HepG2 (cell line): ENCODE measurements at regions not wholly inside any gene's neighbourhood (a gene's known extent, or its start where the extent isn't known, plus 50 kb on each side); places are given as distances from the start of the nearest gene placed in this dataset.

Source experiments
- ATAC-seq: fragments of 200-7000 bp; cut with Tn5 transposase; 3 replicates; pipeline ENCODE4 v1.9.1; 2020; ENCODE audit warnings: mild to moderate bottlenecking, moderate library complexity
- BruUV-seq: library from RNA; stranded (reverse); fragments of 400-500 nt; replicated peaks from 2 replicates; lab custom pipeline; 2021; lab: Mats Ljungman, UMichigan
- CTCF ChIA-PET: fragments of 300-600 bp; formaldehyde crosslinking; extraction: SDS; loops from one replicate; lab custom pipeline; 2021; ENCODE audit warnings: low total read pairs, inconsistent platforms, low intra/inter-chr PET ratio; lab: Yijun Ruan, JAX
- POLR2A ChIA-PET: fragments of 350-600 bp; sonication (Branson Sonifier 250); formaldehyde crosslinking; loops from one replicate; lab custom pipeline; 2020; ENCODE audit warnings: antibody characterized with exemption, inconsistent platforms; lab: Yijun Ruan, JAX
- DNase-seq: peaks from one replicate; pipeline ENCODE4 v3.0.0-alpha.2; 2015; ENCODE audit warnings: low spot score
- FAIRE-seq: peaks from 3 replicates; lab custom pipeline; 2011; peaks lifted over from hg19 to GRCh38; lab: Jason Lieb, UNC
- H2AFZ ChIP-seq: one replicate; pipeline ENCODE4 v1.6.1; 2011; ENCODE audit warnings: low read length, inconsistent platforms
- H3K27ac ChIP-seq: fragments of 300-600 bp; 3 replicates; pipeline ENCODE4 v1.8.0; 2011; ENCODE audit warnings: mixed run types, mild to moderate bottlenecking, mixed read lengths, low read length, inconsistent platforms; ENCODE audit not compliant: insufficient read depth; ENCODE audit errors: extremely low read length
- H3K27me3 ChIP-seq, 2 experiments: fragments of 200-600 bp in 1 of 2; 2 replicates in 1 of 2; 3 replicates in 1 of 2; pipeline versions ENCODE4 v1.6.0 to v1.8.0; 2011; ENCODE audit warnings: low read length in 2 of 2, mild to moderate bottlenecking in 2 of 2, moderate library complexity in 2 of 2, inconsistent platforms in 1 of 2; ENCODE audit not compliant: insufficient read depth in 2 of 2, control insufficient read depth in 1 of 2
- H3K36me3 ChIP-seq, 2 experiments: fragments of 200-600 bp in 1 of 2; replicated peaks in 1 of 2; 2 replicates in 1 of 2; 3 replicates in 1 of 2; pipeline versions ENCODE4 v1.5.1 to v1.8.0; 2011; ENCODE audit warnings: low read length in 2 of 2, inconsistent platforms in 1 of 2; ENCODE audit not compliant: insufficient read depth in 2 of 2, control insufficient read depth in 1 of 2
- H3K4me1 ChIP-seq: 2 replicates; pipeline ENCODE4 v1.5.1; 2012; ENCODE audit warnings: low read length, inconsistent platforms; ENCODE audit not compliant: insufficient read depth
- H3K4me2 ChIP-seq: 2 replicates; pipeline ENCODE4 v1.6.0; 2011; ENCODE audit warnings: low read depth, low read length, inconsistent platforms
- H3K4me3 ChIP-seq, 3 experiments: fragments of 200-600 bp in 1 of 3; sonication (generic), shearing (Covaris generic) in 1 of 3; replicated peaks in 1 of 3; 2 replicates each; pipeline ENCODE4 v1.5.1; 2011 to 2016; ENCODE audit warnings: low read length in 3 of 3, inconsistent platforms in 2 of 3, low read depth in 2 of 3, mild to moderate bottlenecking in 2 of 3, control low read depth in 1 of 3, mixed read lengths in 1 of 3; ENCODE audit not compliant: insufficient read depth in 1 of 3
- H3K79me2 ChIP-seq: one replicate; pipeline ENCODE4 v1.6.1; 2011; ENCODE audit warnings: low read length, inconsistent platforms; ENCODE audit not compliant: insufficient read depth
- H3K9ac ChIP-seq: 2 replicates; pipeline ENCODE4 v1.6.0; 2011; ENCODE audit warnings: mild to moderate bottlenecking, low read depth, low read length, inconsistent platforms; ENCODE audit not compliant: insufficient read depth
- H3K9me3 ChIP-seq: 2 replicates; pipeline ENCODE4 v1.5.1; 2012; ENCODE audit warnings: mild to moderate bottlenecking, low read length
- H4K20me1 ChIP-seq: 2 replicates; pipeline ENCODE4 v1.6.0; 2011; ENCODE audit warnings: inconsistent platforms, mild to moderate bottlenecking, low read length, moderate library complexity; ENCODE audit not compliant: insufficient read depth
- DMAP1 ChIP-seq: IDR thresholded peaks from 2 replicates; pipeline ENCODE4 v1.6.1; 2016
- KDM4B ChIP-seq: sonication (generic); formaldehyde crosslinking; IDR thresholded peaks from 2 replicates; pipeline ENCODE4 v1.4.0; 2020; ENCODE audit warnings: missing genetic modification reagents
- SETDB1 ChIP-seq: sonication (generic); formaldehyde crosslinking; IDR thresholded peaks from 2 replicates; pipeline ENCODE4 v1.5.1; 2020; ENCODE audit warnings: missing genetic modification reagents, mild to moderate bottlenecking, borderline replicate concordance
- ZNF75D ChIP-seq: sonication (generic); formaldehyde crosslinking; IDR thresholded peaks from 2 replicates; pipeline ENCODE4 v1.8.1; 2023; ENCODE audit warnings: missing genetic modification reagents, mild to moderate bottlenecking, borderline replicate concordance
- ZNF879 ChIP-seq: sonication (generic); formaldehyde crosslinking; IDR thresholded peaks from 2 replicates; pipeline ENCODE4 v1.8.1; 2023; ENCODE audit warnings: missing genetic modification reagents
- WGBS: methylation state at CpG from one replicate; pipeline ENCODE4 v1.1.6; 2017; ENCODE audit warnings: low lambda C conversion rate; 5-methylcytosine and 5-hydroxymethylcytosine counted together
- in situ Hi-C: cut with HindIII; loops from 2 replicates; pipeline ENCODE4 v1.10.0; 2017; ENCODE audit warnings: low pct_unique_long_range_greater_than_20kb; ENCODE audit not compliant: extremely low pct_ligation_motif_present
- intact Hi-C: fragments of 100-400 bp; cut with micrococcal nuclease; formaldehyde crosslinking; loops from one replicate; pipeline ENCODE4 v1.10.0; 2022; ENCODE audit not compliant: unreplicated experiment
- TF ChIP-seq, protein P1 (sequence below): sonication (generic); formaldehyde crosslinking; IDR thresholded peaks from 2 replicates; pipeline ENCODE4 v1.9.0; 2021; ENCODE audit warnings: missing genetic modification reagents, borderline replicate concordance
- TF ChIP-seq, protein P2 (sequence below): sonication (generic); formaldehyde crosslinking; IDR thresholded peaks from 2 replicates; pipeline ENCODE4 v1.4.0; 2020; ENCODE audit warnings: missing genetic modification reagents, mild to moderate bottlenecking, borderline replicate concordance

DNA sequence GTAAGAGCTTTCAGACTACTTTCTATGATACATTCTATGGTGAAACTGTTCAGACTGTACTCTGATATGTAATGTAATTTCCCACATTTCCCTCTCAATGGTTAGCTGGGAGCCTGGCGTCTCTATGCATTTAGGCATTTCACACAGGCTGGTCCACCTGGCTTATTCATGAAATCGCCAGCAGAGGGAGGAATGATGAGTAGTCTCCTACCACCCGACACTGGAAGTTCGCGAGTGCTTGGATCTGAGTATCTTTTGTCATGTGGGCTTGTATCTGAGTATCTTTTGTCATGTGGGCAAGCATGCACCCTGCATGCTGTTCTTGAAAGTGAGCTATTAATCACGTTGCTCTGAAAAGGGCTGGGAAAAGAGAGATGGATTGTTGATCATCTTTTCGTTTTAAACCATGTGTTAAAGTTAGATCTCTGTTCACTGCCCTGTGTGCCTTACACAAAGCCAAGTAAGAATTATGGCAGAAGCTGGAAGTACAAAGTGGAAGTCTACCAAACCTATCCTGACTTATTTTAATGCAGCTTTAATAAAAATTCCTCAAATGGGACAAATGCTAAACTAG, 235.0 kb downstream of the ATP23 start (continued):
- TF ChIP-seq, protein P1, sequence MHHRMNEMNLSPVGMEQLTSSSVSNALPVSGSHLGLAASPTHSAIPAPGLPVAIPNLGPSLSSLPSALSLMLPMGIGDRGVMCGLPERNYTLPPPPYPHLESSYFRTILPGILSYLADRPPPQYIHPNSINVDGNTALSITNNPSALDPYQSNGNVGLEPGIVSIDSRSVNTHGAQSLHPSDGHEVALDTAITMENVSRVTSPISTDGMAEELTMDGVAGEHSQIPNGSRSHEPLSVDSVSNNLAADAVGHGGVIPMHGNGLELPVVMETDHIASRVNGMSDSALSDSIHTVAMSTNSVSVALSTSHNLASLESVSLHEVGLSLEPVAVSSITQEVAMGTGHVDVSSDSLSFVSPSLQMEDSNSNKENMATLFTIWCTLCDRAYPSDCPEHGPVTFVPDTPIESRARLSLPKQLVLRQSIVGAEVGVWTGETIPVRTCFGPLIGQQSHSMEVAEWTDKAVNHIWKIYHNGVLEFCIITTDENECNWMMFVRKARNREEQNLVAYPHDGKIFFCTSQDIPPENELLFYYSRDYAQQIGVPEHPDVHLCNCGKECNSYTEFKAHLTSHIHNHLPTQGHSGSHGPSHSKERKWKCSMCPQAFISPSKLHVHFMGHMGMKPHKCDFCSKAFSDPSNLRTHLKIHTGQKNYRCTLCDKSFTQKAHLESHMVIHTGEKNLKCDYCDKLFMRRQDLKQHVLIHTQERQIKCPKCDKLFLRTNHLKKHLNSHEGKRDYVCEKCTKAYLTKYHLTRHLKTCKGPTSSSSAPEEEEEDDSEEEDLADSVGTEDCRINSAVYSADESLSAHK (CRISPR knock-in tag), result no peak
- TF ChIP-seq ZNF75D (CRISPR knock-in tag), result no peak
- TF ChIP-seq, all 625 proteins: peak for 4

DNA sequence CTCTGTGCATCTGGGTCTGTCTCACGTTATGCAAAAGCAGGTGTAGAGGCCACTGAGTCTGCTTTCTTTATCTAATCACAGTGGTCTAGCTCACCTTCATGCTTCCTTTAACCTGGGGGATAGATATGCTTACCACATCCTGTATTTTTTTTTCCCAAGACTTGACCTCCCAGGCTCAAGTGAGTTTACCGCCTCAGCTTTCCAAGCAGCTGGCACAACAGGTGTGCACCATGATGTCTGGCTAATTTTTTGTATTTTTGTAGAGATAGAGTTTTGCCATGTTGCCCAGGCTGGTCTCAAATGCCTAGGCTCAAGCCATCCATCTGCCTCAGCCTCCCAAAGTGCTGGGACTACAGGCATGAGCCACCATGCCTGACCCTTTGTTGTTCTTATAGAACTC, 236.0 kb downstream of the ATP23 start:
- Histone ChIP-seq H3K9ac (no peak overlapping the region), H2AFZ (no peak overlapping the region), H3K4me2 (no peak overlapping the region), H3K27ac (no peak overlapping the region), H3K36me3 (no peaks in the 10 kb centered on the region), H4K20me1 (no peaks in the 10 kb centered on the region), H3K9me3 (no peaks in the 10 kb centered on the region), H3K27me3 (peaks cover 0 to 10% of the 10 kb centered on the region in 2 experiments; a peak in 1 of 5 replicates), H3K79me2 (no peaks in the 10 kb centered on the region), H3K4me3 (no peak overlapping the region), H3K4me1 (no peaks in the 10 kb centered on the region)
- BruUV-seq, result no TSS peak
- ATAC-seq (no peak), FAIRE-seq (no peak), DNase-seq (no peak)
- ChIA-PET CTCF (no interaction called here), POLR2A (no interaction called here)
- intact Hi-C loops, result loop anchor here (2.0 to 5.0 kb wide), 2 partner anchors 47 to 125 kb away; no protein-coding TSS in a partner anchor
- TF ChIP-seq ZNF879 (CRISPR knock-in tag), result no peak
- TF ChIP-seq, protein P2, sequence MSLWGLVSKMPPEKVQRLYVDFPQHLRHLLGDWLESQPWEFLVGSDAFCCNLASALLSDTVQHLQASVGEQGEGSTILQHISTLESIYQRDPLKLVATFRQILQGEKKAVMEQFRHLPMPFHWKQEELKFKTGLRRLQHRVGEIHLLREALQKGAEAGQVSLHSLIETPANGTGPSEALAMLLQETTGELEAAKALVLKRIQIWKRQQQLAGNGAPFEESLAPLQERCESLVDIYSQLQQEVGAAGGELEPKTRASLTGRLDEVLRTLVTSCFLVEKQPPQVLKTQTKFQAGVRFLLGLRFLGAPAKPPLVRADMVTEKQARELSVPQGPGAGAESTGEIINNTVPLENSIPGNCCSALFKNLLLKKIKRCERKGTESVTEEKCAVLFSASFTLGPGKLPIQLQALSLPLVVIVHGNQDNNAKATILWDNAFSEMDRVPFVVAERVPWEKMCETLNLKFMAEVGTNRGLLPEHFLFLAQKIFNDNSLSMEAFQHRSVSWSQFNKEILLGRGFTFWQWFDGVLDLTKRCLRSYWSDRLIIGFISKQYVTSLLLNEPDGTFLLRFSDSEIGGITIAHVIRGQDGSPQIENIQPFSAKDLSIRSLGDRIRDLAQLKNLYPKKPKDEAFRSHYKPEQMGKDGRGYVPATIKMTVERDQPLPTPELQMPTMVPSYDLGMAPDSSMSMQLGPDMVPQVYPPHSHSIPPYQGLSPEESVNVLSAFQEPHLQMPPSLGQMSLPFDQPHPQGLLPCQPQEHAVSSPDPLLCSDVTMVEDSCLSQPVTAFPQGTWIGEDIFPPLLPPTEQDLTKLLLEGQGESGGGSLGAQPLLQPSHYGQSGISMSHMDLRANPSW, result no peak
- no peak for TF ChIP-seq SETDB1
- no peak for TF ChIP-seq KDM4B (CRISPR knock-in tag)
- TF ChIP-seq DMAP1 (CRISPR knock-in tag), result no peak
- in situ Hi-C loops, result no loop called here
- 14% methylated on average over 2 of the region's 2 CpGs for WGBS
